NT2/D1 (cell line): ENCODE measurements at regions not wholly inside any gene's neighbourhood (a gene's known extent, or its start where the extent isn't known, plus 50 kb on each side); places are given as distances from the start of the nearest gene placed in this dataset.

ENCODE experiments used
- SUZ12 ChIP-seq: IDR thresholded peaks from 2 replicates; pipeline ENCODE4 v1.6.1; 2011; ENCODE audit not compliant: insufficient read length, insufficient read depth; ENCODE audit errors: extremely low read depth
- YY1 ChIP-seq: IDR thresholded peaks from 2 replicates; pipeline ENCODE4 v1.6.1; 2011; ENCODE audit not compliant: insufficient read length, insufficient read depth
- ZNF274 ChIP-seq: IDR thresholded peaks from 2 replicates; pipeline ENCODE4 v1.6.1; 2011; ENCODE audit warnings: mild to moderate bottlenecking, low read depth, low read length

DNA sequence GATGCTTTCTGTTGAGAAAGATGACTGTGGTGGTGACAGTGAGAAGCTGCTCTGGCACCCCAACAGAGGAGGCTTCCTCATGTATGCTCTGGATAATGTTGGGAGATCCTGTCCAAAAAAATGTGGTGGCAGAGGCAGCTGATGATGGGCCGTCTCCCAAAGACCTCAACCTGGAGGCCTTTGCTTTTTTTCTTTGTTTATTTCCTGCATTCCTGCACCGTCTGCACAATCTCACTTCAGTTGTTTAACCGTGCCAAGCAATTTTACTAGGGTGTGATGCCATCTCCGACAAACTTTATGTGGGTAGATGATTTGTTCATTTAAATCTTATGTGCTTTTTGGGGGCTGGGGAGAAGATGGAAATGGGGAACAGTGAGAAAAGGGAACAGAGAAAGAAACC is 62.2 kb upstream of the IGFBP5 start:
- TF ChIP-seq ZNF274 (no peak), YY1 (no peak), SUZ12 (no peak)
